ENCODE measurements at regions not wholly inside any gene's neighbourhood (a gene's known extent, or its start where the extent isn't known, plus 50 kb on each side); places are given as distances from the start of the nearest gene placed in this dataset.

DNA sequence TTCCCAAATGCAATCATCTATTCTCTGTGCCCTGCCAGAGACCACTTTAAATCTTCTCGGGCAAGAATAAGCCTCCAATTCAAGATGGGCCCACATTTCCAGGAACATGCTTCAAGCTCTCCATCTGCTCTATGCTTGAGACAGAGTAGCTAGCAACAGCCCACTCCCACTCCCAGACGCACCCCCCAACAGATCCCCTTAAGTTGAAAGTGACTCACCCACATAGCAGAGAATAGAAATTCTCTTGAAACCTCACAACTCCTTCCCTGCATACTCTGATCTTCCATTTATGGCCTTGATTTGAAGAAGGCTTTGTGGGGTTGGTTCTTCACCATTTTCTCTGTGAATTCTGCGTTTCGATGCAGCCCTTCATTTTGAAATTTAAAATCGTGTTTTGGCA lies 604.0 kb downstream of the INHBA start:
- TF ChIP-seq CTCF (IDR thresholded peaks at IDR 0.05): no peak
- TF ChIP-seq POLR2A (IDR thresholded peaks at IDR 0.05): no peak

Data from sigmoid colon (tissue), 3 donors.